ENCODE measurements at regions not wholly inside any gene's neighbourhood (a gene's known extent, or its start where the extent isn't known, plus 50 kb on each side); places are given as distances from the start of the nearest gene placed in this dataset.
"Not testable (repeated sequence)": the region's sequence is repeated elsewhere in the genome, so short reads cannot be mapped to it uniquely, and the experiment has no call there.

GRCh38 chr7:13009517-13009916 lies 322.1 kb downstream of the ARL4A start:
- no peak for DNase-seq

GRCh38 chr7:13014011-13014410 lies 326.6 kb downstream of the ARL4A start:
- no peak for DNase-seq

- DNase-seq, result no peak
These were observed 328.7 kb downstream of the ARL4A start for GRCh38 chr7:13016036-13016581.

GRCh38 chr7:13016592-13017332 lies 329.3 kb downstream of the ARL4A start:
- no peak for DNase-seq

- peak; percentile 66 for DNase-seq
These were observed 330.0 kb downstream of the ARL4A start for GRCh38 chr7:13017333-13017857.

- no peak for DNase-seq
These were observed 330.4 kb downstream of the ARL4A start for GRCh38 chr7:13017881-13018280.

GRCh38 chr7:13021566-13022300 lies 334.3 kb downstream of the ARL4A start:
- DNase-seq, result no peak

- DNase-seq, result no peak
These were observed 336.8 kb downstream of the ARL4A start for GRCh38 chr7:13024121-13024674.

GRCh38 chr7:13025043-13025442 lies 337.6 kb downstream of the ARL4A start:
- DNase-seq, result not testable (repeated sequence)

- DNase-seq, result no peak
These were observed 339.9 kb downstream of the ARL4A start for GRCh38 chr7:13027321-13027720.

- DNase-seq, result no peak
These were observed 340.8 kb downstream of the ARL4A start for GRCh38 chr7:13028036-13028824.

GRCh38 chr7:13028825-13029099 lies 341.3 kb downstream of the ARL4A start:
- no peak for DNase-seq

- peak; percentile 51 for DNase-seq
These were observed 344.0 kb downstream of the ARL4A start for GRCh38 chr7:13031468-13031867.

- no peak for DNase-seq
These were observed 344.7 kb downstream of the ARL4A start for GRCh38 chr7:13032084-13032483.

GRCh38 chr7:13032576-13032975 lies 345.1 kb downstream of the ARL4A start:
- no peak for DNase-seq

GRCh38 chr7:13034693-13035092 lies 347.3 kb downstream of the ARL4A start:
- no peak for DNase-seq

GRCh38 chr7:13035233-13035632 lies 347.8 kb downstream of the ARL4A start:
- no peak for DNase-seq

GRCh38 chr7:13036256-13036780 lies 348.9 kb downstream of the ARL4A start:
- no peak for DNase-seq

GRCh38 chr7:13037216-13037615 lies 349.8 kb downstream of the ARL4A start:
- DNase-seq, result no peak

GRCh38 chr7:13041368-13041988 lies 354.0 kb downstream of the ARL4A start:
- DNase-seq, result no peak

- peak; percentile 63 for DNase-seq
These were observed 355.3 kb downstream of the ARL4A start for GRCh38 chr7:13042605-13043236.

- no peak for DNase-seq
These were observed 356.9 kb downstream of the ARL4A start for GRCh38 chr7:13044309-13044708.

Data from NCI-H226 (cell line).